ENCODE measurements at regions not wholly inside any gene's neighbourhood (a gene's known extent, or its start where the extent isn't known, plus 50 kb on each side); places are given as distances from the start of the nearest gene placed in this dataset.
"Not testable (repeated sequence)": the region's sequence is repeated elsewhere in the genome, so short reads cannot be mapped to it uniquely, and the experiment has no call there.

DNA sequence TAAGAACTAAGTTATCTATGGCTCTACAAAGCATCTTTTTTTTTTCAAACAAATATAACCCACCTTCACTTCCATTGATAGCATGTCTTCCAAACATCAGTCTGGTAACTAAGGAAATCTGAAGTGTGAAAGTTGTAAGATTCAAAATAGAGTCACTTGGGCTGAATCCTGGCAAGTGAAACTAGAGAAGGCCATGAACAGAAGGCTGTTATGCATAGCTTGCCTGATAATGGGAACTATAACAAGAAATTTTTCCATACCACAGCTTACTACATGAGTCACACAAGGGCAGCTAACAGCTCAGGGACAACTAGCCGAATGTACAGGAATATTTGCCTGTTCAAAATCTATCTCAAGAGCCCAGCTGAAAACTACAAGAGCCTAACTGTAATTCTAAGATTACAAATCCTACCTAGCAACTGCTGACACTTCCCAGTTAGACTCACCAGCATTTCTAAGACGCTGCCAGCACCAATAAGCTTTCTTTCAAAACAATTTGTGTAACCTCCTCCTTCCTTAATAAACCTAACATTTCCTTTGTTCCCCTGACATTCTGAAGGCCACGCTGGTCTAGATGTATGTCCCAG, 1066.5 kb downstream of the PLOD2 start:
- Histone ChIP-seq H2AFZ (ENCODE audit: low read length) (no peak overlapping the region), H2BK120ac (ENCODE audit: low read depth, low read length, poor library complexity, severe bottlenecking) (no peak overlapping the region), H2BK15ac (ENCODE audit: low read depth, low read length) (no peak overlapping the region), H3K18ac (ENCODE audit: insufficient read length, low read depth, low read length) (no peak overlapping the region), H3K27me3 (ENCODE audit: insufficient read depth, low read length) (no peaks in the 10 kb centered on the region), H3K23ac (ENCODE audit: insufficient read length, low read depth, low read length) (no peak overlapping the region), H3T11ph (ENCODE audit: low read length) (no peak overlapping the region), H3K27ac (ENCODE audit: insufficient read length, low read depth, low read length) (no peak overlapping the region), H3K14ac (ENCODE audit: insufficient read depth, low read length) (no peak overlapping the region), H3K9ac (ENCODE audit: extremely low read depth, insufficient read length, low read length) (no peak overlapping the region), H3K4me2 (ENCODE audit: insufficient read depth, insufficient read length, low read length) (no peak overlapping the region), H3K79me1 (ENCODE audit: insufficient read depth, low read depth, low read length, poor library complexity, severe bottlenecking) (no peaks in the 10 kb centered on the region), H3K23me2 (ENCODE audit: insufficient read length, low read depth, low read length, poor library complexity, severe bottlenecking) (no peaks in the 10 kb centered on the region), H2BK5ac (ENCODE audit: insufficient read length, low read length) (no peak overlapping the region), H3K4me1 (ENCODE audit: insufficient read depth, low read length) (no peaks in the 10 kb centered on the region), H4K91ac (ENCODE audit: insufficient read length, low read depth, low read length) (no peak overlapping the region), H2BK12ac (ENCODE audit: insufficient read length, low read depth, low read length) (no peak overlapping the region), H4K20me1 (ENCODE audit: control insufficient read depth, insufficient read depth, insufficient read length) (no peaks in the 10 kb centered on the region), H3K4ac (ENCODE audit: low read depth, low read length) (no peak overlapping the region), H2AK5ac (ENCODE audit: insufficient read length, low read length) (no peak overlapping the region), H4K5ac (ENCODE audit: insufficient read length, low read depth, low read length) (no peak overlapping the region), H3K79me2 (ENCODE audit: insufficient read depth, low read length) (no peaks in the 10 kb centered on the region), H3K56ac (ENCODE audit: insufficient read length, low read depth, low read length) (no peak overlapping the region), H2BK20ac (ENCODE audit: low read depth, low read length, poor library complexity, severe bottlenecking) (no peak overlapping the region), H4K8ac (replicated peaks; ENCODE audit: insufficient read length, low read depth, low read length) (no peak overlapping the region), H3K9me3 (ENCODE audit: control insufficient read depth, low read depth, low read length) (no peaks in the 10 kb centered on the region)
- TF ChIP-seq, protein P1, sequence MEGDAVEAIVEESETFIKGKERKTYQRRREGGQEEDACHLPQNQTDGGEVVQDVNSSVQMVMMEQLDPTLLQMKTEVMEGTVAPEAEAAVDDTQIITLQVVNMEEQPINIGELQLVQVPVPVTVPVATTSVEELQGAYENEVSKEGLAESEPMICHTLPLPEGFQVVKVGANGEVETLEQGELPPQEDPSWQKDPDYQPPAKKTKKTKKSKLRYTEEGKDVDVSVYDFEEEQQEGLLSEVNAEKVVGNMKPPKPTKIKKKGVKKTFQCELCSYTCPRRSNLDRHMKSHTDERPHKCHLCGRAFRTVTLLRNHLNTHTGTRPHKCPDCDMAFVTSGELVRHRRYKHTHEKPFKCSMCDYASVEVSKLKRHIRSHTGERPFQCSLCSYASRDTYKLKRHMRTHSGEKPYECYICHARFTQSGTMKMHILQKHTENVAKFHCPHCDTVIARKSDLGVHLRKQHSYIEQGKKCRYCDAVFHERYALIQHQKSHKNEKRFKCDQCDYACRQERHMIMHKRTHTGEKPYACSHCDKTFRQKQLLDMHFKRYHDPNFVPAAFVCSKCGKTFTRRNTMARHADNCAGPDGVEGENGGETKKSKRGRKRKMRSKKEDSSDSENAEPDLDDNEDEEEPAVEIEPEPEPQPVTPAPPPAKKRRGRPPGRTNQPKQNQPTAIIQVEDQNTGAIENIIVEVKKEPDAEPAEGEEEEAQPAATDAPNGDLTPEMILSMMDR (conservative IDR thresholded peaks at IDR 0.05), result no peak
- no peak for DNase-seq
- Mint-ChIP-seq H3K27ac (0 out of 7 replicates have a peak overlapping the region, but pooled peaks of 1 of the 3 experiments have one; percentile 19), H3K9me3 (no peaks in the 10 kb centered on the region), H3K4me3 (no peak overlapping the region), H3K36me3 (ENCODE audit: insufficient read depth in 1 of 3, low read depth in 3 of 3) (no peaks in the 10 kb centered on the region; a peak in 1 of 7 replicates), H3K4me1 (peaks cover 0 to 2% of the 10 kb centered on the region in 2 experiments; a peak in 1 of 4 replicates), H3K27me3 (ENCODE audit: low read depth) (no peaks in the 10 kb centered on the region)
- no CpG with 5 or more reads among the region's 3 CpGs for WGBS (ENCODE audit: extremely low coverage, insufficient read length, low lambda C conversion rate)

DNA sequence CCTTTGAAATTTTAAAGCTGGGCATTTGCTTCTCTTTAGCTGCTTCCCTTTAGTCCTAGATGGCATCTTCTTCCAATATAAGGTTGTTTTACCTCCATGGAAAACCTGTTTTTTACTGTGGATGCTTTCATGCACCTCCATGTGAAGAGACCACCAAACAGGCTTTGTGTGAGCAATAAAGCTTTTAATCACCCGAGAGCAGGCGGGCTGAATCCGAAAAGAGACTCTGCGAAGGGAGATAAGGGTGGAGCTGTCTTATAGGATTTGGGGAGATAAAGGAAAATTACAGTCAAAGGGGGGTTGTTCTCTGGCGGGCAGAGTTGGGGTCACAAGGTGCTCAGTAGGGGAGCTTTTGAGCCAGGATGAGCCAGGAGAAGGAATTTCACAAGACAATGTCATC, 1049.8 kb downstream of the PLOD2 start:
- not testable (repeated sequence) for H3K9me3 ChIP-seq (ENCODE audit: control insufficient read depth, low read depth, low read length); H3K9ac ChIP-seq (ENCODE audit: extremely low read depth, insufficient read length, low read length); H4K8ac ChIP-seq (replicated peaks; ENCODE audit: insufficient read length, low read depth, low read length); H4K5ac ChIP-seq (ENCODE audit: insufficient read length, low read depth, low read length); H2AK5ac ChIP-seq (ENCODE audit: insufficient read length, low read length); H2BK20ac ChIP-seq (ENCODE audit: low read depth, low read length, poor library complexity, severe bottlenecking); H3K79me2 ChIP-seq (ENCODE audit: insufficient read depth, low read length); H3K27ac ChIP-seq (ENCODE audit: insufficient read length, low read depth, low read length); H3K4me2 ChIP-seq (ENCODE audit: insufficient read depth, insufficient read length, low read length); H3K27me3 Mint-ChIP-seq (ENCODE audit: low read depth); H3K4me1 ChIP-seq (ENCODE audit: insufficient read depth, low read length); H3K14ac ChIP-seq (ENCODE audit: insufficient read depth, low read length); H3K27me3 ChIP-seq (ENCODE audit: insufficient read depth, low read length); H3T11ph ChIP-seq (ENCODE audit: low read length); H3K56ac ChIP-seq (ENCODE audit: insufficient read length, low read depth, low read length); H3K79me1 ChIP-seq (ENCODE audit: insufficient read depth, low read depth, low read length, poor library complexity, severe bottlenecking); H2AFZ ChIP-seq (ENCODE audit: low read length); H2BK120ac ChIP-seq (ENCODE audit: low read depth, low read length, poor library complexity, severe bottlenecking); H3K4ac ChIP-seq (ENCODE audit: low read depth, low read length); H4K91ac ChIP-seq (ENCODE audit: insufficient read length, low read depth, low read length); H3K18ac ChIP-seq (ENCODE audit: insufficient read length, low read depth, low read length); H2BK5ac ChIP-seq (ENCODE audit: insufficient read length, low read length); H3K4me3 Mint-ChIP-seq; H3K23me2 ChIP-seq (ENCODE audit: insufficient read length, low read depth, low read length, poor library complexity, severe bottlenecking); H3K23ac ChIP-seq (ENCODE audit: insufficient read length, low read depth, low read length); H2BK12ac ChIP-seq (ENCODE audit: insufficient read length, low read depth, low read length); H4K20me1 ChIP-seq (ENCODE audit: control insufficient read depth, insufficient read depth, insufficient read length); H2BK15ac ChIP-seq (ENCODE audit: low read depth, low read length)
- peaks cover 11 to 18% (median 17%) of the 10 kb centered on the region in 3 experiments; a peak in 5 of 7 replicates for H3K36me3 Mint-ChIP-seq (ENCODE audit: insufficient read depth in 1 of 3, low read depth in 3 of 3)
- H3K27ac Mint-ChIP-seq, result peak overlapping the region; percentile 24 to 66 (median 61); a peak in 6 of 7 replicates
- WGBS (ENCODE audit: extremely low coverage, insufficient read length, low lambda C conversion rate), result no CpG with 5 or more reads among the region's 5 CpGs
- H3K9me3 Mint-ChIP-seq, result peaks cover 0 to 16% of the 10 kb centered on the region in 2 experiments; a peak in 3 of 5 replicates
- H3K4me1 Mint-ChIP-seq, result peaks cover 26 to 27% of the 10 kb centered on the region in 2 experiments
- peak; percentile 32 for DNase-seq

Data from H9 (cell line).